ENCODE measurements at regions not wholly inside any gene's neighbourhood (a gene's known extent, or its start where the extent isn't known, plus 50 kb on each side); places are given as distances from the start of the nearest gene placed in this dataset.

DNA sequence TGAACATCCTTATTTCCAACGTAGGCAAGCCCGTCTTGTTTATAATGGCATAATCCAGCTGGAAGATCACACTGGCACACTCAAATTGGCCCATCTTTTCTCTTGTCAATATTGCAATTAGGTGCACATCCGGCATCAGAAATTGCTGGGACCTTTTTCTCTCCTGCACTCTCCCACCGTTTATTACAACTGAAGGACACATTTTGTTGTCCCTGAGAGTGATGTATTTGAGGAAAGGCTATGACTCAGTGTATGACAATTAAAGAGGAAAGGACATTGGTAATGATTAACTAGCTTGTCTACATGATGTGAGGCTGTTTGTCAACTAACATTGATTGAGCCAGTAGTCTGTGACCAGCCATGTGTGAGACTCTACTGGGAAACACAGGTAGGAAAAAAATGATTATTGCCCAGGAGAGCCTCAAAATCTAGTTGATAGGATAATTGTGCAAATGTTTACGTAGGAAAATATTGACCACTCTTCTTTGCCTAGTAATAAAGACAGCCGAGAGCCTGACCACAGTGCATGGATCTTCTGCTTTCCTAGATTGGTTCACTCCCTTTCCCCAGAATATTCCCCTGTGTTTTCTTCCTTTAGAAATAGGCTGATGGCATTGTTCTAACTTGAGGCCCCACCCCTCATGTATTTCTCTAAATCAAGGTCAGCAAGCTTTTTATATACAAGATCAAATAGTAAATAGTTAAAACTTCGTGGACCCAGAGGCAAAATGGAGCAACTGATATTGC, 230.0 kb upstream of the BTBD3 start:
- TF ChIP-seq, protein P1, sequence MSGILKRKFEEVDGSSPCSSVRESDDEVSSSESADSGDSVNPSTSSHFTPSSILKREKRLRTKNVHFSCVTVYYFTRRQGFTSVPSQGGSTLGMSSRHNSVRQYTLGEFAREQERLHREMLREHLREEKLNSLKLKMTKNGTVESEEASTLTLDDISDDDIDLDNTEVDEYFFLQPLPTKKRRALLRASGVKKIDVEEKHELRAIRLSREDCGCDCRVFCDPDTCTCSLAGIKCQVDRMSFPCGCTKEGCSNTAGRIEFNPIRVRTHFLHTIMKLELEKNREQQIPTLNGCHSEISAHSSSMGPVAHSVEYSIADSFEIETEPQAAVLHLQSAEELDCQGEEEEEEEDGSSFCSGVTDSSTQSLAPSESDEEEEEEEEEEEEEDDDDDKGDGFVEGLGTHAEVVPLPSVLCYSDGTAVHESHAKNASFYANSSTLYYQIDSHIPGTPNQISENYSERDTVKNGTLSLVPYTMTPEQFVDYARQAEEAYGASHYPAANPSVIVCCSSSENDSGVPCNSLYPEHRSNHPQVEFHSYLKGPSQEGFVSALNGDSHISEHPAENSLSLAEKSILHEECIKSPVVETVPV (CRISPR knock-in tag; IDR thresholded peaks at IDR 0.05): no peak
- no peak for TF ChIP-seq ESRRG (CRISPR knock-in tag; IDR thresholded peaks at IDR 0.05)
- TF ChIP-seq, protein P2, sequence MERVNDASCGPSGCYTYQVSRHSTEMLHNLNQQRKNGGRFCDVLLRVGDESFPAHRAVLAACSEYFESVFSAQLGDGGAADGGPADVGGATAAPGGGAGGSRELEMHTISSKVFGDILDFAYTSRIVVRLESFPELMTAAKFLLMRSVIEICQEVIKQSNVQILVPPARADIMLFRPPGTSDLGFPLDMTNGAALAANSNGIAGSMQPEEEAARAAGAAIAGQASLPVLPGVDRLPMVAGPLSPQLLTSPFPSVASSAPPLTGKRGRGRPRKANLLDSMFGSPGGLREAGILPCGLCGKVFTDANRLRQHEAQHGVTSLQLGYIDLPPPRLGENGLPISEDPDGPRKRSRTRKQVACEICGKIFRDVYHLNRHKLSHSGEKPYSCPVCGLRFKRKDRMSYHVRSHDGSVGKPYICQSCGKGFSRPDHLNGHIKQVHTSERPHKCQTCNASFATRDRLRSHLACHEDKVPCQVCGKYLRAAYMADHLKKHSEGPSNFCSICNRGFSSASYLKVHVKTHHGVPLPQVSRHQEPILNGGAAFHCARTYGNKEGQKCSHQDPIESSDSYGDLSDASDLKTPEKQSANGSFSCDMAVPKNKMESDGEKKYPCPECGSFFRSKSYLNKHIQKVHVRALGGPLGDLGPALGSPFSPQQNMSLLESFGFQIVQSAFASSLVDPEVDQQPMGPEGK (CRISPR knock-in tag; IDR thresholded peaks at IDR 0.05; ENCODE audit: borderline replicate concordance): no peak
- no peak for TF ChIP-seq ARNTL (CRISPR knock-in tag; IDR thresholded peaks at IDR 0.05; ENCODE audit: borderline replicate concordance, low read depth)
- no peak for TF ChIP-seq TOX (CRISPR knock-in tag; IDR thresholded peaks at IDR 0.05; ENCODE audit: borderline replicate concordance)
- no peak for TF ChIP-seq ZNF70 (CRISPR knock-in tag; IDR thresholded peaks at IDR 0.05)
- no peak for TF ChIP-seq GLIS3 (CRISPR knock-in tag; IDR thresholded peaks at IDR 0.05)
- TF ChIP-seq ZFP3 (CRISPR knock-in tag; IDR thresholded peaks at IDR 0.05): no peak
- no peak for TF ChIP-seq CSDC2 (CRISPR knock-in tag; IDR thresholded peaks at IDR 0.05)
- TF ChIP-seq ZNF8 (CRISPR knock-in tag; IDR thresholded peaks at IDR 0.05): no peak
- TF ChIP-seq, protein P3, sequence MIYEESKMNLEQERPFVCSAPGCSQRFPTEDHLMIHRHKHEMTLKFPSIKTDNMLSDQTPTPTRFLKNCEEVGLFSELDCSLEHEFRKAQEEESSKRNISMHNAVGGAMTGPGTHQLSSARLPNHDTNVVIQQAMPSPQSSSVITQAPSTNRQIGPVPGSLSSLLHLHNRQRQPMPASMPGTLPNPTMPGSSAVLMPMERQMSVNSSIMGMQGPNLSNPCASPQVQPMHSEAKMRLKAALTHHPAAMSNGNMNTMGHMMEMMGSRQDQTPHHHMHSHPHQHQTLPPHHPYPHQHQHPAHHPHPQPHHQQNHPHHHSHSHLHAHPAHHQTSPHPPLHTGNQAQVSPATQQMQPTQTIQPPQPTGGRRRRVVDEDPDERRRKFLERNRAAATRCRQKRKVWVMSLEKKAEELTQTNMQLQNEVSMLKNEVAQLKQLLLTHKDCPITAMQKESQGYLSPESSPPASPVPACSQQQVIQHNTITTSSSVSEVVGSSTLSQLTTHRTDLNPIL (CRISPR knock-in tag; IDR thresholded peaks at IDR 0.05; ENCODE audit: low read depth): no peak
- no peak for TF ChIP-seq TCF4 (CRISPR knock-in tag; IDR thresholded peaks at IDR 0.05; ENCODE audit: borderline replicate concordance)
- TF ChIP-seq, protein P4, sequence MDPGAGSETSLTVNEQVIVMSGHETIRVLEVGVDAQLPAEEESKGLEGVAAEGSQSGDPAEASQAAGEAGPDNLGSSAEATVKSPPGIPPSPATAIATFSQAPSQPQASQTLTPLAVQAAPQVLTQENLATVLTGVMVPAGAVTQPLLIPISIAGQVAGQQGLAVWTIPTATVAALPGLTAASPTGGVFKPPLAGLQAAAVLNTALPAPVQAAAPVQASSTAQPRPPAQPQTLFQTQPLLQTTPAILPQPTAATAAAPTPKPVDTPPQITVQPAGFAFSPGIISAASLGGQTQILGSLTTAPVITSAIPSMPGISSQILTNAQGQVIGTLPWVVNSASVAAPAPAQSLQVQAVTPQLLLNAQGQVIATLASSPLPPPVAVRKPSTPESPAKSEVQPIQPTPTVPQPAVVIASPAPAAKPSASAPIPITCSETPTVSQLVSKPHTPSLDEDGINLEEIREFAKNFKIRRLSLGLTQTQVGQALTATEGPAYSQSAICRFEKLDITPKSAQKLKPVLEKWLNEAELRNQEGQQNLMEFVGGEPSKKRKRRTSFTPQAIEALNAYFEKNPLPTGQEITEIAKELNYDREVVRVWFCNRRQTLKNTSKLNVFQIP (CRISPR knock-in tag; IDR thresholded peaks at IDR 0.05; ENCODE audit: borderline replicate concordance, low read depth): no peak
- no peak for TF ChIP-seq PPARA (CRISPR knock-in tag; IDR thresholded peaks at IDR 0.05; ENCODE audit: borderline replicate concordance)
